ENCODE measurements at regions not wholly inside any gene's neighbourhood (a gene's known extent, or its start where the extent isn't known, plus 50 kb on each side); places are given as distances from the start of the nearest gene placed in this dataset.

DNA sequence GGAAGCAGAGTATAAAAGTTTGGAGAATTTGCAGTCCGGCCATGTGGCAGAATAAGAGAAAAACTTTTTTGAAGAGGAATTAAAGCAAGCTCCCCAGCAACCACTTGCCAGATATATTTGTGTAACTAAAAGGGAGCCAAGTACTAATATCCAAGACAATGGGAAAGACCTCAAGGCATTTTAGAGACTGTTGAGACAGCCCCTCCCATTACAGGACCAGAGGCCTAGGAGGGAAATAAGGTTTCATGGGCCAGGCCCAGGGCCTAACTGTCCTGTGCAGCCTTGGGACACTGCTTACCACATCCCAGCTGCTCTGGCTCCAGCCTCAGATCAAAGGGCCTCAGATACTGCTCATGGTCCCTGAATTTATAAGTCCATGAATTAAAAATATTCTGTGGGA is 659.4 kb downstream of the PCDH19 start:
- TF ChIP-seq, protein P1, sequence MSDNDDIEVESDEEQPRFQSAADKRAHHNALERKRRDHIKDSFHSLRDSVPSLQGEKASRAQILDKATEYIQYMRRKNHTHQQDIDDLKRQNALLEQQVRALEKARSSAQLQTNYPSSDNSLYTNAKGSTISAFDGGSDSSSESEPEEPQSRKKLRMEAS (IDR thresholded peaks at IDR 0.05): no peak
- TF ChIP-seq POLR2A (IDR thresholded peaks at IDR 0.05; ENCODE audit: control extremely low read depth in 1 of 2, low read depth in 2 of 2, low read length in 2 of 2) (no peak), SIN3A (conservative IDR thresholded peaks at IDR 0.05 in 1 of 2, IDR thresholded peaks at IDR 0.05 in 1 of 2; ENCODE audit: low read depth in 1 of 2, low read length in 2 of 2) (no peak), EGR1 (IDR thresholded peaks at IDR 0.05; ENCODE audit: borderline replicate concordance, low read depth, low read length) (no peak)

Data from H1 (cell line).